ENCODE measurements at regions not wholly inside any gene's neighbourhood (a gene's known extent, or its start where the extent isn't known, plus 50 kb on each side); places are given as distances from the start of the nearest gene placed in this dataset.

DNA sequence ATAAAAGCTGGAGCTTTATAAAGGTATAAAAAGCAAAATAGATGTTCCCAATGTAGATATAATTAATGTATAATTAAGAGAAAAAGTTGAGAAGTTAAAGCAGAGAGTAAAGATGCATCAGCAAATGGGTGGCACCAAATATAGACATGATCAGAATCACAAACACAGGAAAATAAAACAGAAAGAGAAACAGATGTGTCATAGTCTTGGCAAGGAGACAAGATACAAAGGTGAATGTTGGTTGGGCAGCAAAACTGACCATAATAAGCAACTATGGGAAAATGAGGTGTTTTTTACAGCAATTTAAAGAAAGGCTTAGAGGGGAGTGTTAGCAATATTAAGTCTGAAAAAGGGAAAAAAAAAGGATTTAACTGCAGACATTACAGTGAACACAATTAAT is 135.4 kb upstream of the CLEC14A start:
- TF ChIP-seq, protein P1, sequence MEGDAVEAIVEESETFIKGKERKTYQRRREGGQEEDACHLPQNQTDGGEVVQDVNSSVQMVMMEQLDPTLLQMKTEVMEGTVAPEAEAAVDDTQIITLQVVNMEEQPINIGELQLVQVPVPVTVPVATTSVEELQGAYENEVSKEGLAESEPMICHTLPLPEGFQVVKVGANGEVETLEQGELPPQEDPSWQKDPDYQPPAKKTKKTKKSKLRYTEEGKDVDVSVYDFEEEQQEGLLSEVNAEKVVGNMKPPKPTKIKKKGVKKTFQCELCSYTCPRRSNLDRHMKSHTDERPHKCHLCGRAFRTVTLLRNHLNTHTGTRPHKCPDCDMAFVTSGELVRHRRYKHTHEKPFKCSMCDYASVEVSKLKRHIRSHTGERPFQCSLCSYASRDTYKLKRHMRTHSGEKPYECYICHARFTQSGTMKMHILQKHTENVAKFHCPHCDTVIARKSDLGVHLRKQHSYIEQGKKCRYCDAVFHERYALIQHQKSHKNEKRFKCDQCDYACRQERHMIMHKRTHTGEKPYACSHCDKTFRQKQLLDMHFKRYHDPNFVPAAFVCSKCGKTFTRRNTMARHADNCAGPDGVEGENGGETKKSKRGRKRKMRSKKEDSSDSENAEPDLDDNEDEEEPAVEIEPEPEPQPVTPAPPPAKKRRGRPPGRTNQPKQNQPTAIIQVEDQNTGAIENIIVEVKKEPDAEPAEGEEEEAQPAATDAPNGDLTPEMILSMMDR (IDR thresholded peaks at IDR 0.05; ENCODE audit: borderline replicate concordance, extremely low read depth, insufficient read depth), result no peak
- FAIRE-seq (no peak), DNase-seq (no peak)

DNA sequence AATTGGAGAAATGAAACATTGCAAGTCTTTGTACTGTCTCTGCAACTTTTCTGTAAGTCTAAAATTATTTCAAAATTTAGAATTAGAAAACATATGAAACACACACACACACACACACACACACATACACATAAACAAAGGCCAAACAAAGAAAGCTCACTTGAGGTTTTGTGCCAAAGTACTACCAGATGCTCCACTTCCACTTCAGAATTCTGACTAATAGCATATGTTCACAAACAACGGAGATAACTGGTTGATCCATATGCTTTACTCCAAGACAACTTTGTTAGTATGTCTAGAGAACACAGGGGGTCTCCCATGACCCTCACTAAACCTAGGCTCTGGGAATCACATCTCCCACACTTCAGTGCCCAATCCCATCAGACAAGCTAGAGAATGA is 133.8 kb upstream of the CLEC14A start:
- Histone ChIP-seq H3K9ac (ENCODE audit: low read length in 3 of 3) (no peak overlapping the region), H3K36me3 (ENCODE audit: control insufficient read depth in 2 of 3, insufficient read depth in 3 of 3, low read length in 3 of 3) (no peaks in the 10 kb centered on the region), H3K27me3 (ENCODE audit: control insufficient read depth, insufficient read depth, low read length) (no peaks in the 10 kb centered on the region), H3K4me3 (ENCODE audit: low read length in 3 of 3) (no peak overlapping the region), H3K4me1 (ENCODE audit: control insufficient read depth in 2 of 3, insufficient read depth in 2 of 3, low read depth in 1 of 3, low read length in 3 of 3) (no peaks in the 10 kb centered on the region), H3K27ac (ENCODE audit: low read depth in 2 of 2, low read length in 2 of 2) (no peak overlapping the region), H3K9me3 (ENCODE audit: control insufficient read depth in 2 of 3, insufficient read depth in 1 of 3, low read length in 3 of 3) (no peaks in the 10 kb centered on the region)
- TF ChIP-seq, protein P1 (IDR thresholded peaks at IDR 0.05; ENCODE audit: borderline replicate concordance, extremely low read depth, insufficient read depth), result no peak
- intact Hi-C loops (cut with DNase I), result no loop called here
- DNase-seq (no peak), FAIRE-seq (no peak)

More for the DNA sequence above, 135.4 kb upstream of the CLEC14A start:
- no peaks in the 10 kb centered on the region for H3K4me1 ChIP-seq (ENCODE audit: control insufficient read depth in 2 of 3, insufficient read depth in 2 of 3, low read depth in 1 of 3, low read length in 3 of 3)
- H3K36me3 ChIP-seq (ENCODE audit: control insufficient read depth in 2 of 3, insufficient read depth in 3 of 3, low read length in 3 of 3), result no peaks in the 10 kb centered on the region
- H3K4me3 ChIP-seq (ENCODE audit: low read length in 3 of 3), result no peak overlapping the region
- no peaks in the 10 kb centered on the region for H3K27me3 ChIP-seq (ENCODE audit: control insufficient read depth, insufficient read depth, low read length)
- H3K9ac ChIP-seq (ENCODE audit: low read length in 3 of 3), result no peak overlapping the region
- H3K27ac ChIP-seq (ENCODE audit: low read depth in 2 of 2, low read length in 2 of 2), result no peak overlapping the region
- no peaks in the 10 kb centered on the region for H3K9me3 ChIP-seq (ENCODE audit: control insufficient read depth in 2 of 3, insufficient read depth in 1 of 3, low read length in 3 of 3)
- intact Hi-C loops (cut with DNase I), result no loop called here

DNA sequence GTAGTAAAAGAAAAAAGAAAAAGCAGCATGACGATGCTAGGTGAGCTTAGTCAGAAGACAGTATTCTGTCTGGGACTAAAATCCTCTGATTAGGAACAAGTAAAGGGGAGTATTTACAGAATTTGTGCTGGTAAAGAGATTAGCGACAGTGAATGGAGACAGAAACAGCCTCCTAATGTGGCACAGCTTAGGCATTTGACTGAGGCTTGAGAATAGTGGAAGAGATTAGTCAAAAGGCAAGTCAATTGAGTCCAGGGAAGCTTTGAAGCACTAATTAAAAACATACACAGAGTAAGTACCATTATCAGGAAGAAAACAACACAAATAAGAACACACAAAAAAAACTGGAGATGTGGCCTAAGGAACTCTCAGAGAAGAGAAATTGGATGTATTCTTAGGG is 131.9 kb upstream of the CLEC14A start:
- TF ChIP-seq, protein P1 (IDR thresholded peaks at IDR 0.05; ENCODE audit: borderline replicate concordance, extremely low read depth, insufficient read depth), result no peak
- no peak for DNase-seq
- Histone ChIP-seq H3K4me1 (ENCODE audit: control insufficient read depth in 2 of 3, insufficient read depth in 2 of 3, low read depth in 1 of 3, low read length in 3 of 3) (no peaks in the 10 kb centered on the region), H3K27ac (ENCODE audit: low read depth in 2 of 2, low read length in 2 of 2) (no peak overlapping the region), H3K4me3 (ENCODE audit: low read length in 3 of 3) (no peak overlapping the region), H3K9me3 (ENCODE audit: control insufficient read depth in 2 of 3, insufficient read depth in 1 of 3, low read length in 3 of 3) (no peaks in the 10 kb centered on the region), H3K9ac (ENCODE audit: low read length in 3 of 3) (no peak overlapping the region), H3K27me3 (ENCODE audit: control insufficient read depth, insufficient read depth, low read length) (no peaks in the 10 kb centered on the region), H3K36me3 (ENCODE audit: control insufficient read depth in 2 of 3, insufficient read depth in 3 of 3, low read length in 3 of 3) (no peaks in the 10 kb centered on the region)
- FAIRE-seq, result no peak
- intact Hi-C loops (cut with DNase I), result no loop called here

DNA sequence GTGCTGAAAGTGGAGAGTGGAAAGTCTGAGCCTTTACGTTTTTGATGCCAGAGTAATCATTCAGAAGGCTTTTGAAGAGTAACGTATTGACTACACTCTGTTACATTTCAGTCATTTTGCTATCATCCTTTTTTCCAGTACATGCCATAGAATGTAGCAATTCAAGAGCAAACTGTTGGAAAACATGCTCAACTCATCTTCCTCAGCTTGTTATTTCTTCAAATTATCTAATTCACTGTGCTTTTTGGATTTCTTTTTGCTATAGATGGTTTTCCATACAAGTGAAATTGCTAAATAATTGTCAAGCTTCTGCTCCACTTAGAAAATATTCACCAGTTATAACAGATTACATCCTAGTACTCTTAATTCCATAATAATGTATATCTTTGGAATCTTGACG is 129.9 kb upstream of the CLEC14A start:
- H3K9me3 ChIP-seq (ENCODE audit: control insufficient read depth in 2 of 3, insufficient read depth in 1 of 3, low read length in 3 of 3), result no peaks in the 10 kb centered on the region
- no peaks in the 10 kb centered on the region for H3K4me1 ChIP-seq (ENCODE audit: control insufficient read depth in 2 of 3, insufficient read depth in 2 of 3, low read depth in 1 of 3, low read length in 3 of 3)
- FAIRE-seq (no peak), DNase-seq (no peak)
- TF ChIP-seq, protein P1 (IDR thresholded peaks at IDR 0.05; ENCODE audit: borderline replicate concordance, extremely low read depth, insufficient read depth), result no peak
- intact Hi-C loops (cut with DNase I), result no loop called here
- H3K36me3 ChIP-seq (ENCODE audit: control insufficient read depth in 2 of 3, insufficient read depth in 3 of 3, low read length in 3 of 3), result no peaks in the 10 kb centered on the region
- H3K27me3 ChIP-seq (ENCODE audit: control insufficient read depth, insufficient read depth, low read length), result no peaks in the 10 kb centered on the region
- no peak overlapping the region for H3K27ac ChIP-seq (ENCODE audit: low read depth in 2 of 2, low read length in 2 of 2)
- H3K4me3 ChIP-seq (ENCODE audit: low read length in 3 of 3), result no peak overlapping the region
- H3K9ac ChIP-seq (ENCODE audit: low read length in 3 of 3), result no peak overlapping the region
